Colon (tissue), 2 donors: ENCODE measurements at regions not wholly inside any gene's neighbourhood (a gene's known extent, or its start where the extent isn't known, plus 50 kb on each side); places are given as distances from the start of the nearest gene placed in this dataset.

Source experiments
- FAIRE-seq: peaks from 2 replicates; lab custom pipeline; 2012; peaks lifted over from hg19 to GRCh38; lab: Jason Lieb, UNC
- donor health status: control.
- donor health status: control.

DNA sequence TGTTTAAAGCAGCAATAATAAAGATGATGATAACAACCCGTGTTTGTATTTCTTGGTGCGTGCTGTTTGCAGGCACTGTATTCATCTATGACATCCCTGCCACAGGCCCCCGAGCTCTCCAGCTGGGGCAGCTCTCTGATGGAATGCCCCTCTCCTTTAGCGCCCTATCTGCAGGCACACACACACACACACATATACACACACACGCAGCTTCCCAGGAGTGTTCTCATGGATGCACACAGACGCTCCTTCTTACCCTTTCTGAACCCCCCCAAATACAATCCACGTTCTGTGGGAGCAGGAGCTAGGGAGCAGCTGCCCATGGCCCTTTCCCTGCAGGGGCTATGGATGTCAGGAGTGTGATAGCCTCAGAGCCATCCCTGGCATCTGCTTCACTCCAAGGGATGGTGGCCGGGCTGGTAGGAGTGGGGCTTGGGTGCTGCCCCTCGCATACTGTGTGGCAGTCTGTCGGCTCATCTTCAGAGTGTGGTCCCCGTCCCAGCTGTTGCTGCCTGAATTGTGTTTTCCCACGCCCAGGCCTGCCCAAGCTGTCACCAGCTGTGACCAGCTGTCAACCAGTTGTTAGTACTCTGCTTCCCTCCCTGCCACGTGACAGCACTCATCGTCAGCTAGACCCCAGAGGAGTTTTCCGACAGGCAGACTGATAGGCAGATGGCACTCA is 50.8 kb upstream of the MYCN start:
- no peak for FAIRE-seq

DNA sequence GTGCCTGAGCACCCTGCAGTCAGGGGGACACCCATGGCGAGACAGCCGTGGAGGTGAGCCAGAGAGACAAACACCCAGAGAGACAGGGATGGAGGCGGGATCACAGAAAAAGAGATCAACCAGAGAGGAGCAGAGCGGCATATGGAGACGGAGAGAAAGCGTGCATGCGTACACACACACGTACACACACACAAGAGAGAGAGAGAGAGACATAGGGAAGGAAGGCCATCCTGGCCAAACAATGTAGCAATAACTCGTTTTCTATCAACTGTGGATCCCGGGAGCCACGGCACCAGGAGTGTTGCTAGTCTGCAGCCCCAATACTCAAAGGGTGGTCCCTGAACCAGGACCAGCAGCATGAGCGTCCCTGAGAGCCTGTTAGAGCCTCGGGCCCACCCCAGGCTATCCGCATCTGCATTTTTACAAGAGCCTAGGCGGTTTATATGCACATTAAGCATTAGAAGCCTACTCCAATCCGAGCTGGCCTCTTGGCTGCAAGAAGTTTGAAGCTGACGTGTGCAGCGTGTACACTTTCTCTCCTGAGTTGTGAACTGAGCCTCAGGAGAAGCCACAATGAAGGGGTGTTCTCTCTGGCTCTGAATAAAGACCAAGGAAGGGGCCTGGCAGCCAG is 50.1 kb upstream of the MYCN start:
- no peak for FAIRE-seq
